Tibial nerve (tissue), 4 donors: ENCODE measurements at regions not wholly inside any gene's neighbourhood (a gene's known extent, or its start where the extent isn't known, plus 50 kb on each side); places are given as distances from the start of the nearest gene placed in this dataset.

Source experiments
- DNase-seq, 2 donors: peaks; one replicate each; pipeline ENCODE4 v3.0.0-alpha.2; 2019; ENCODE audit warnings: low spot score in 2 of 2
- H3K27ac ChIP-seq, 4 donors: fragments of 200-600 bp; sonication (generic) in 3 of 4; one replicate each; pipeline ENCODE4 v1.5.1; 2017 to 2019; ENCODE audit warnings: mild to moderate bottlenecking in 1 of 4
- H3K27me3 ChIP-seq, 2 donors: fragments of 200-600 bp; sonication (generic) in 1 of 2; one replicate each; pipeline versions ENCODE4 v1.5.1 to v1.6.0; 2017 to 2019
- H3K36me3 ChIP-seq, 3 donors: fragments of 200-600 bp; sonication (generic); one replicate each; pipeline ENCODE4 v1.5.1; 2018 to 2019
- H3K4me1 ChIP-seq, 4 donors: fragments of 200-600 bp; sonication (generic) in 3 of 4; one replicate each; pipeline ENCODE4 v1.5.1; 2017 to 2019
- H3K4me3 ChIP-seq, 4 donors: fragments of 200-600 bp; sonication (generic) in 3 of 4; one replicate each; pipeline ENCODE4 v1.5.1; 2017 to 2019; ENCODE audit warnings: mild to moderate bottlenecking in 1 of 4, moderate library complexity in 1 of 4
- H3K9me3 ChIP-seq, 4 donors: fragments of 200-600 bp; sonication (generic) in 3 of 4; one replicate each; pipeline ENCODE4 v1.5.1; 2017 to 2019
- CTCF ChIP-seq, 5 experiments: fragments of 200-600 bp in 3 of 5; fragments of 450-650 bp in 2 of 5; sonication (generic) in 3 of 5; IDR thresholded peaks; one replicate each; pipeline ENCODE4 v1.5.1; 2016 to 2019; ENCODE audit warnings: antibody characterized with exemption in 5 of 5, mild to moderate bottlenecking in 3 of 5, moderate library complexity in 2 of 5
- EP300 ChIP-seq, 2 donors: sonication (generic); formaldehyde crosslinking; IDR thresholded peaks; one replicate each; pipeline ENCODE4 v1.6.1; 2017; ENCODE audit warnings: antibody characterized with exemption in 2 of 2, mild to moderate bottlenecking in 1 of 2
- POLR2A ChIP-seq, 2 donors: fragments of 450-650 bp; IDR thresholded peaks; one replicate each; pipeline ENCODE4 v1.6.1; 2017; ENCODE audit warnings: antibody characterized with exemption in 2 of 2, mild to moderate bottlenecking in 2 of 2, moderate library complexity in 2 of 2
- WGBS, 2 donors: methylation state at CpG; one replicate each; pipeline ENCODE4 v1.1.5; 2018; 5-methylcytosine and 5-hydroxymethylcytosine counted together

DNA sequence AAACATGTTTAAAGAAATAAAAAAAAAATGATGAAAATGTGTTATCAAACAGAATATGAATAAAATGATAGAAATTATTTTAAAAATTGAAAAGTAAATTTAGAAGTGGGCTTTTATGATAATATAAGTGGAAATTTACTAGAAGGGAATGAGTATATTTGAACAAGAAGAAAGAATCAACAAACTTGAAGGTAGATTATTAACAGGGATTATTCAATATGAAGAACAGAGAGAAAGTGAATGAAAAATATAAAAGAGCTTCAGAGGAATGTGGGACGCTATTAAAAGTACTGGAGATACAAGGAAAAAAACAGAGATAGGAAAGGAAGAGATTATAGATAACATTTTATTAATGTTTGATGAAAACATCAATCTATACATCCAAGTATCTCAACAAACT lies 1014.4 kb upstream of the CITED2 start:
- Histone ChIP-seq H3K27me3 (no peaks in the 10 kb centered on the region), H3K27ac (no peak overlapping the region), H3K4me3 (no peak overlapping the region), H3K4me1 (no peaks in the 10 kb centered on the region), H3K36me3 (no peaks in the 10 kb centered on the region), H3K9me3 (peaks cover 0 to 3% (median 0%) of the 10 kb centered on the region in 4 donors)
- no peak for DNase-seq
- no peak for TF ChIP-seq EP300 (IDR thresholded peaks at IDR 0.05)
- TF ChIP-seq POLR2A (IDR thresholded peaks at IDR 0.05) = no peak
- no peak for TF ChIP-seq CTCF (IDR thresholded peaks at IDR 0.05)
- 96 to 100% methylated on average over 1 of the region's 1 CpG for WGBS, 2 donors

GRCh38 chr6:140388192-140388802 lies 1013.8 kb upstream of the CITED2 start:
- Histone ChIP-seq H3K36me3 (no peaks in the 10 kb centered on the region), H3K9me3 (peaks cover 0 to 3% (median 0%) of the 10 kb centered on the region in 4 donors), H3K4me3 (no peak overlapping the region), H3K27me3 (no peaks in the 10 kb centered on the region), H3K27ac (no peak overlapping the region), H3K4me1 (no peaks in the 10 kb centered on the region)
- 82 to 89% methylated on average over 2 of the region's 2 CpGs for WGBS, 2 donors
- no peak for DNase-seq
- no peak for TF ChIP-seq POLR2A (IDR thresholded peaks at IDR 0.05)
- no peak for TF ChIP-seq EP300 (IDR thresholded peaks at IDR 0.05)
- TF ChIP-seq CTCF (IDR thresholded peaks at IDR 0.05) = no peak

DNA sequence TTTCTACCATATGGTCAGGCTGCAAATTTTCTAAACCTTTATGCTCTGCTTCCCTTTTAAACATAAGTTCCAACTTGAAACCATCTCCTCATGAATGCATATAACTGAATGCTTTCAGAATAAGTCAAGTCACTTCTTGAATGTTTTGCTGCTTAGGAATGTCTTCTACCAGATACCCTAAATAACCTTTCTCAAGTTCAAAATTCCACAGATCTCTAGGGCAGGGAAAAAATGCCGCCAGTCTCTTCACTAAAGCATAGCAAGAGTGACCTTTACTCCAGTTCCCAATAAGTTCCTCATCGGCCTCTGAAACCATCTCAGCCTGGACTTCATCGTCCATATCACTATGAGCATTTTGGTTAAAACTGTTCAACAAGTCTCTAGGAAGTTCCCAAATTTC lies 1011.2 kb upstream of the CITED2 start:
- no peak for DNase-seq
- TF ChIP-seq EP300 (IDR thresholded peaks at IDR 0.05) = no peak
- TF ChIP-seq POLR2A (IDR thresholded peaks at IDR 0.05) = no peak
- TF ChIP-seq CTCF (IDR thresholded peaks at IDR 0.05) = no peak
- Histone ChIP-seq H3K9me3 (peaks cover 0 to 3% (median 0%) of the 10 kb centered on the region in 4 donors), H3K36me3 (no peaks in the 10 kb centered on the region), H3K27ac (no peak overlapping the region), H3K4me1 (no peaks in the 10 kb centered on the region), H3K27me3 (no peaks in the 10 kb centered on the region), H3K4me3 (no peak overlapping the region)
- WGBS, 2 donors = 82 to 86% methylated on average over 3 of the region's 3 CpGs

DNA sequence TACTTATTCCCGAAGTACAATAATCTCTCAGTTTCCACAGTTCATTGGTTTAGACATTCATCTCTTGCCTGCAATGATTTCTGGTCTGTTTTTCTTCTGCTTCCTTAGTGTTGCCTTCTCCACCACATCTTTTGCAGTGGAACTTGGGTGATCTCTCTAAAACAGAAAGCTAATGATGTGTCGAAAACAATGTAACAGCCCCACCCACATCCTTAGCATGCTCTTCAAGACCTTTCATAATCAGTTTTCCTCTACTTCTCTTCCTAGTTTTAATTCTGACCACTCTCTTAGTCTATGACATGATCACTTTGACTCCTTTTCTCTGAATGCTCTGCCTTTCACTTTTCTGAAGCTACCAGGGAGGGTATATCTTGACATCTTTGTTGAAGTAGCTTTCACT lies 1007.9 kb upstream of the CITED2 start:
- TF ChIP-seq POLR2A (IDR thresholded peaks at IDR 0.05) = no peak
- 75 to 82% methylated on average over 2 of the region's 2 CpGs for WGBS, 2 donors
- Histone ChIP-seq H3K36me3 (no peaks in the 10 kb centered on the region), H3K27ac (no peak overlapping the region), H3K4me3 (no peak overlapping the region), H3K27me3 (no peaks in the 10 kb centered on the region), H3K4me1 (no peaks in the 10 kb centered on the region), H3K9me3 (peaks cover 0 to 3% (median 0%) of the 10 kb centered on the region in 4 donors)
- no peak for DNase-seq

DNA sequence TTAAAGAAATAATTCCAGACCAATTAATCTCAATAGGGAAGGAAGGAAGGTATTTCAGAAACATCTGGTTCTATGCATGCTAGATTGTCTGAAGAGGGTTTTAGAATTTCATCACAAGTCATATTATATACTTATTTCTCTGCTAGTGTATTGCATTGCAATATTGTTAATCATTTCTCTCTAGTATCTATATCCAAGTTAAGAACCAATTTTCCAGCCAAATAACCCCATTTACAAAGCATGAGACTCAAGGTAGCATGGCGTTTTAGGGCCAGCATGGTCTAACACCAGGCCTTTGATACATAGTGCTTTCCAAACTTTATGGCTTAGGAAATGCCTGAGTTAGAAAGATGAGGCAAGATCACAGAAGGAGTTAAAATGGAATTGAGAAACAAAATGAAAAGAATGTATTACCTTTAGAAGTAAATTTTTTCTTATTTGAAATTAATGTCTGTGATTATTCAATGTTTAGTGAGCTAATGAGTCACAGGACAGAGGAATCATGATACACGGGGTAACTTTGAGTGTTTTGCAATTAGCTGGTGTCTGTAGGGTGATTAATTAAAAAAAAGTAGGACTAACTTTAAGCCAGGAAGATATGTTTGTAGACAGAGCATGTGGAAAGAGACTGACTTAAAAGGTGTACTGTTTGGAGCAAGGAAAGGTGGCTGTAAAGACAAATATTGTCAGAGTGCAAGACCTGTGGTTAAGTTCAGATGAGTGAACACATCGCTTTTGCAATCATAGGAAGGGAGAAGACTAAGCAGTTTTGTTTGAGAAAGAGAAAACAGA lies 1006.2 kb upstream of the CITED2 start:
- 87 to 90% methylated on average over 3 of the region's 3 CpGs for WGBS, 2 donors

More for the DNA sequence above, 1006.2 kb upstream of the CITED2 start:
- no peak for TF ChIP-seq CTCF (IDR thresholded peaks at IDR 0.05)
- TF ChIP-seq EP300 (IDR thresholded peaks at IDR 0.05) = no peak
- no peak for TF ChIP-seq POLR2A (IDR thresholded peaks at IDR 0.05)
- H3K9me3 ChIP-seq = peaks cover 0 to 3% (median 0%) of the 10 kb centered on the region in 4 donors
- H3K36me3 ChIP-seq = no peaks in the 10 kb centered on the region
- no peaks in the 10 kb centered on the region for H3K27me3 ChIP-seq
- H3K4me1 ChIP-seq = no peaks in the 10 kb centered on the region
- H3K4me3 ChIP-seq = no peak overlapping the region
- no peak for DNase-seq
- no peak overlapping the region for H3K27ac ChIP-seq
